NCI-H2227 (cell line): ENCODE measurements at regions not wholly inside any gene's neighbourhood (a gene's known extent, or its start where the extent isn't known, plus 50 kb on each side); places are given as distances from the start of the nearest gene placed in this dataset.
A peak's percentile ranks its signal among the peaks of the same experiment; 100 is the strongest.

Source experiments
- DNase-seq: peaks from one replicate; lab custom pipeline; 2025; ENCODE audit not compliant: unreplicated experiment; lab: John Stamatoyannopoulos, UW

DNA sequence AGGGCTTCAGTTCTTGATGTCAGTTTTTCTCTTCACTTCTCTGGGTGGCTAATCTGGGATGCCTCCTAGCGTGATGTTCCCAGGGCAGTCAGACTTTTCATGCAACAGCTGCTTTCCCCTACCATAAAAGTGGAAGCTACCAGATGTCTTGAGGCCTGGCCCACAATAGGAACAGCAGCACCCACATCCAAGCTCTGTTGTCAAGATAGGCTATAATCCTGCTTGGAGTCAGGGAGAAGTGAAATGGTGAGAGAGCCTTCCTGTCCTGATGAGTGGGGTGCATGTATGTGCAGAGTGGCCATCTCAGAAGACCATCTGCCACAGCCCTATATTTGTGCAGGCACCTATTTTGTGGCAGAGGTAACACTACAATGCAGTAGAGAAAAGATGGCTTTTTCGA, 108.0 kb downstream of the HTR5A start:
- no peak for DNase-seq

DNA sequence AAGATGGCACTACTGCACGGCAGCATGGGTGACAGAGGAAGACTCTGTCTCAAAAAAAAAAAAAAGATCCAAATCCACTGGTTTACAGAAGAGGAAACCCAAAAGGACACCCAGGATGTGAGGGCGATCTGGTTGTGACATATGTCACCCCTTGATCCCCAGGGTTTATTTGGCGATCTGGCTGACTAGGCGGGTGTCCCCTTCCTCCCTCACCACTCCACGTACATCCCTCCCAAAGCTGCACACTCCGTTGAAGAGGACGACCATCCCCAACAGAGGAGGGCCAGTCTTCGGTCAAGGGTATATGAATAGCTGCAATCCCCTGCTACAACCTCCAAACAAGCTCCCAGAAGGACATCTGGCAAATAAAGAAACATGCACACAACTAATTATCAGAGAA, 111.6 kb downstream of the HTR5A start:
- no peak for DNase-seq

DNA sequence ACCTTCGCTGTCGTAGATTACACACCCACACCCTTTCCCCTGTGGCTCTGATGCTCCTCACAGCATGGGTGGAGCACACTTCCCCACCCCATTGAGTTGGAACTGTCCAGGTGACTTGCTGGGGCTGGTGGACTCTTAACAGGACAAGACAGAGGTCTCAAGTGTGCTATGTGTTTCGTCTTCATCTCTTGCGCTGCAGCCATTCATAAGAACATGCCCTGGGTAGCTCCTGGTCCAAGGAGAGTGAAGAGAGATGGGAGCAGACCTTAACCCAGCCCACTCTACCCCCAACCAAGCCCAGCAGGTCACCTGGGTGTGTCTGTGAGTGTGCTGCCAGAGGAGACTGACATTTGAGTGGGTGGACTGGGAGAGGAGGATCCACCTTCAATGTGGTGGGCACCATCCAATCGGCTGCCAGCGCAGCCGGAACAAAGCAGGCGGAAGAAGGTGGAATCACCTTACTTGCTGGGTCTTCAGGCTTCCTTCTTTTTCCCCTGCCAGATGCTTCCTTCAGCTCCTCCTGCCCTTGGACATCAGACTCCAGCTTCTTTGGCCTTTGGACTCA, 112.4 kb downstream of the HTR5A start:
- no peak for DNase-seq

DNA sequence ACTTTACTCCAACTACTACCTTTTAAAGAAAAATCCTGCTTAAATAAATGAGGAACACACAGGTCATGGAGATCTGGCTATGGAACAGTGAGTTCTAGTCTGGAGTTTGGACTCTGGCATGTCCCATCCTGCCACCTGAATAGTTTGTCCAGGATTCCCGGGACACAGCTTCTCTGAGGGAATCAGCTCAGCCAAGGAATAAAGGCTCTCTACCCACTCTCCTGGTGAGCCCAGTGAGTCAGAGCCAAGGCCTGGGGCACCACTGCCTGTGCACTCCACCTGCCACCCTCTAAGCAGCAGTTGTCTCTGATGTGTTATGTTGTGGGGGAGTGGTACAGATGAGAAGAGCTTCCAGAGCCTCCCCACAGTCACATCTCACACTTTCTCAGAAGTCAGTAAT, 113.5 kb downstream of the HTR5A start:
- DNase-seq = no peak

DNA sequence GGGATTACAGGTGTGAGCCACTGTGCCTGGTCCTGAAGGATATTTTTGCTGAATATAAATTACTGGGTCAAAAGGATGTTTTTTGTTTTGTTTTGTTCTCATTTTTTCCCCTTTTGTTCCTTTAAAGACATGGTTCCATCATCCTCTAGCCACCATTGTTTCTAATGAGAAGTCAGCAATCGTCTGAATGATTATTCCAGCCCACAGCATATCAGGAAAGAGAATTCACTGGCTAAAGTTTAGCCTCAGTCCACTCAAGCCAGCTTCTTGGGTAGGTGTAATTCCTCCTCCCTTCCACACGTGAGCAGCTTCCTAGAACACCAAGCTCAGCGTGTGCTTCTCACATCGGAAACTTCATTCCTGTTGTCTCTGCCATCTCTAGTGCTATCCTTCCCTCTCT, 112.8 kb upstream of the INSIG1 start:
- DNase-seq = no peak

DNA sequence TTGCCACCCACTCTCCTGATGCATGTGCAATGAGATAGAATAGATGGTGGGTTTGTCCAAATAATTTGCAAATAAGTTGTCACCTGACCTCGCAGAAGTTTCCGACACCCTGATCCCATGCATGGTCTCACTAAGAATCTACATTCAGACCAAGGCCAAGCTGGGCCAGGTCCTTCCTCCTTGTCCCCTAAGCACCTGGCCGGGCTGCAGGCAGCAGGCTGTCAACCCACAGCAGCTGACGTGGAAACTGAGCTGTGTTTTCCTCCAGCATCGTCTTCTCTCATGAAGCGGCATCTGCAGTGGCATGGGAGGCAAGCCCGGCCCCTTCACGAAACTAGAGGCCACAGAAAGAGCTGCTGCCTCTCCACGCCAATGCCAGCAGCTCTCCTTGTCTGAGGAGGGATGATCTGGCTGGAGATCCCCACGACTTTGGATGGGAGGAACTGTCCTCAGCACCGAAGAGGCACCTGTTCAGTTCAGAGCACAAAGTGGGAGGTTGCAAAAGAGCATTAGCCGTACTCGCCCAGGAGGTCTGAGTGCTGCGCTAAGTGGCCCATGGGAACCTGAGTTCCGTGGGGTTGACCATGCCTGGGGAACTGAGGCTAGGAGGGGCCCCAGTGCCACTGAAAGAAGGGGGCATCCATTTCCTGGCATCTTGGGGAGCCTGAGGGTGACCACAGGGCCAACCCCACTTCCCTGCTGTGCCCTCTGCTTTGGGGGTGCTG, 110.5 kb upstream of the INSIG1 start:
- DNase-seq = no peak

DNA sequence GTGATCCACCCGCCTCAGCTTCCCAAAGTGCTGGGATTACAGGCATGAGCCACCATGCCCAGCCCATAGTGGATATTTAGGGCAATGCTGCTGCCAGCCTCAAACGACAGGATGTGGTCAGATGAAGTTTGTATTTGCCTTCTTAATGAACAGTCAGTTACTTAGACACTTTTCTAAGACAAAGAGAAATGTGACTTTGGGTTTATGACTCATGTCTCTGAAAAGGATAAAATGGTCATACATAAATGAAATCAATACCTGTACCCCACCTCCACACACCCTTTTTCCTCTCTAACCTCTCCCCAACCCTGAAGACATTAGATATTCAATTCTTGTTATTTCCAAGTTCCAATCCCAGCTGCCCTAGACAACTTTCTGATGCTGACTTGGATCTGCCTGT, 109.3 kb upstream of the INSIG1 start:
- no peak for DNase-seq

DNA sequence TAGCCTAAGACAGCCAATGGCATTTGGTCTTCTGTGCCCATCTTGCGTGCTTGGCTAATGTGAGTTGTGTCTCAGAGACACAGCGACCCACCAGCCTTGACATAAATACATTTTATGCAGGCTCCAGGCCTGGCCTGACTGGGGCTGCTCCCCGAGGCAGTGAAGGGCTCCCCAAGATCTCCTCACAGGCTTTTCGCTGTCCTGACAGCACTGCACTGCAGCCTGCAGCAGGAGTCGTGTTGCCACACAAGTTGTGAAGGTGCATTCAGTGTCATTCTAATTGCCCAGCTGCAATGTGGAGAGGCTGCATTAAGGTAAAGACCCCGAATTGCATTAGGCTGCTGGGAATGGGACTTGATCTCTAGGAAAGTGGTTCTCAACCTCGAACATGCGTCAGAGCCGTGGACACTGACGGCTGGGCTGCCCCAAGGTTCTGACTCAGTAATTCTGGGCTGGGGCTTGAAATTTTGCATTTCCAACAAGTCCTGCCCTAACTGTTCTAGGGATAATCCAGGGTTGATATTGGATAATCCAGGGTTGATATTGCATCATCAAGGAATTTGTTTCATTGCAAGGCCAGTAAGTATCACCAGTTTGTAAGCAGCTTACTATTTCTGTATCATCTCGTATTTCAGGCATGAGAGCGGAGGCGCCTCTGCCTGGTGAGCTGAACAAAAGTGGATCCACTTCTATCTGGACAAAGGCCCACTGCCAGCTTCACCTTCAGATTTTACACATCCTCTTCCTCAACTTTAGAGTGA, 108.7 kb upstream of the INSIG1 start:
- no peak for DNase-seq

DNA sequence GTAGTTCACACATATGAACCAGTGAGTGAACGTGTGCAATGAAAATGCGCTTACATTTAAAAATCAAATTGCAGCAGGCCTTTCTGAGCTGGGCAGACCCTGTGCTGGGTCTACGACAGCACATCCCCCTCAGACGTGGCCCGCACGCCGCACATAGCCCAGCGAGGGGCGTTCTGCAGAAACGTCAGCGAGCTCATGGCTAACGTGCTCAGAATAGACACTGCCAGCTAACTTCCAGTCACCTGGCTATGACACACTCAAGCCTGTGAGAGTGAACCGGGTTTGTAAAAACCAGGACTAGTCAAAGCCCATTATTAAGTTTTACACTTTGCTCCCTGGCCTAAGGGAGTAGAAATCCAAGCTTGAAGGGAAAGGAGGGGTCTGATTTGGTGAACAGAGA, 108.1 kb upstream of the INSIG1 start:
- DNase-seq = no peak

DNA sequence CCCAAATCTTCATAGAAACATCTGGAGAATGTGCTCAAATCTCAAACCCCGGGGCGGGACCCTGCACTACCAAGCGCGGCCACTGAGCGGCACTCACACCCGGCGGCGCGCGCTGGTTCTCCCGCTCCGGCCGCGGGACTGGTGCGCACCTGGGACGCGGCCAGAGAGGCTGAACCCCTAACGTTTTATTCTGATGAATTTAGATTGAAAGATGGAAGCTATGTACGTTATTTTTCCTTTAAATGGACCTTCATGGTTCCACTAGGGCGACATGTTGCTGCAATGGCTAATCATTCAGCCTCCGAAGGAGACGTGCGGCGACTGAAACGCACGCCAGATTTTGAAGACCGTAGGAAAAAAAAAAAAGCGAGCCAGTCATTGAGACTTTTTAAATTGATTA, 107.0 kb upstream of the INSIG1 start:
- DNase-seq = peak; percentile 51

DNA sequence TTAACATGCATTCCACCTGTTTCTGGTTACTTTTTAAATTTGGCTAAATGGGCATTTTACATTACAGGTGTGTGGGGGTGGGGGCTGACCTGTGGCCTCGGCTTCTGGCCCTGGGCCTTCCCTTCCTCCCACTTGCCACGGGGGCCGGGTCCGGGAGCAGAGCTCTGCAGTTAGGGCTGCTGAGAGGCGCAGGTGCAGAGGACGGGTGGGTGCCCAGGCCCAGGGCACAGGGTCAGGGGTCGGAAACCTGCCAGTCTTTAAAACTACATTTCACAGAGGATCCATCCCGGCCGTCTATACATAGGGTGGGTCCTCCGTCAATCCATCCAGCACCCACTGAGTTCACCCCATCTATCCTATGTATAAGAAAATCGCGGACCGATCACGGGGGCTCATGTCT, 106.5 kb upstream of the INSIG1 start:
- DNase-seq = no peak

DNA sequence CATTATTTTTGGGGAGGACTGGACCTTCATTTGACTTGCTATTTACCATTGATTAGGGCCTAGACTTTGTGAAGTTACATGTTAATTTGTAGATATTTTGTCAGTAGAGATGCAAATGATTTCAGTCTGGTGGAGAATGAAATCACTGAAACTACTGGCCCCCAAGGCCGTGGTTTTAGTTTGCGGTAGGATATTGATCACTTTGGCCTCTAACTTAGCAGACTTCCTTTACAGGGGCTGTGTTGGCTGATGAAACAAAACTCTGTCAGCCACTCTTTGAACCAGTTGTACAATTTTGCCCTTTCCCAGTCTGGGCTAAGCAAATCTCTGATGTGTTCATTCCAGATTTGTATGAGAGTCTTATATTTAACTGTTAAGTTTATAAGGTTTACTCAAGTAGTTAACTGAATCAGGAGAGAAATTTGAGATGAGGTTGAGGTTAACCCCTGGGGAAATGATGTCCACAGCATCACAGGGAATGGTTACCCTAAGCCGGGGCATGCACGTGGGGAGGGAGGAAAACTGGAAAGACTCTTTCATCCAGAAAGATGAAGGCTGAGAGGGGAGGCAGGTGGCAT, 105.7 kb upstream of the INSIG1 start:
- no peak for DNase-seq

DNA sequence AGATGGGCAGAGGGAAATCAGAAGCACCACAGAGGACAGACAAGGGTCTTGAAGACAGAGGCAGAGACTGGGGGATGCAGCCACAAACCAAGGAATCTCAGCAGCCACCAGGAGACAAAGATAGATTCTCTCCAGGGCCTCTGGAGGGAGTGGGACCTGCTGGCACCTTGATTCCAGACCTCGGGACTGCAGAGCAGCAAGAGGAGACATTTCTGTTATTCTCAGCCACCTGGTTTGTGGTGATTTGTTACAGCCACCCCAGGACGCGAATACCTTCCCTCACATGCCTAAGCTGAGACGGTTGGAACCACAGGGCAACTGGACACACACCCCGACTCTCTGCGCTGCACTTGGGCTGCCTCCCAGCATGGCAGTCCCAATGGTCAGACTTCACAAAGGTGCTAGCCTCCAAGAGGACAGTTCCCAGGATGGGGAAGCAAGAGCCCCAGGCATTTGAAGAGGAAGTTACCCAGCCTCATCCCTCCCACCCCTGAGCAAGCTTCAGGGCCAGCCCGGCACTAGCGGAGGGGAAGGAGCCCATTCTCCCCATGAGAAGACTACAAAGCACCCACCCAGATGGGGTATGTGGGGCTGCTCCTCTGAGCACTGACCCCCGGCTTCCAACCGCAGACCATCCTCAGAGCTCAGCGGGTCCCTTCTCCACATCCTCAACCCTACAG, 104.6 kb upstream of the INSIG1 start:
- DNase-seq = no peak

DNA sequence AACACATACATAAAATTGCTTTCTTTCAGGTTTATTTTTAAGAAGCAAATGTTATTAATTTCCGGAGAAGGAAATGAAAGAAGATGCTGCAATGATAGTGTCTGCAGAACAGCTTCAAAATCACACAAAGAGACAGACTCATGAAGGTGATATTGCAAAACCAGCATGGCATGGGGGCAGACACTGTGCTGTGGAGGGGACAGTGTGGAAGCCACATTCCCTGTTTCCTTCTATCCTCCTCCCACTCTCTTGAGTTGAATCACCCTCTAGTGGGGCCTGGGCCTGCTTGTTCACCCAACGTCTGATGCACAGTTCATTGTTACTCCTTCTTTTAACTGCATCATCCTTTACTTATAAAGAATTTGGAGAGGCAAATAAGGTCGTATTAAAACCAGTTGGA, 104.0 kb upstream of the INSIG1 start:
- DNase-seq = no peak

DNA sequence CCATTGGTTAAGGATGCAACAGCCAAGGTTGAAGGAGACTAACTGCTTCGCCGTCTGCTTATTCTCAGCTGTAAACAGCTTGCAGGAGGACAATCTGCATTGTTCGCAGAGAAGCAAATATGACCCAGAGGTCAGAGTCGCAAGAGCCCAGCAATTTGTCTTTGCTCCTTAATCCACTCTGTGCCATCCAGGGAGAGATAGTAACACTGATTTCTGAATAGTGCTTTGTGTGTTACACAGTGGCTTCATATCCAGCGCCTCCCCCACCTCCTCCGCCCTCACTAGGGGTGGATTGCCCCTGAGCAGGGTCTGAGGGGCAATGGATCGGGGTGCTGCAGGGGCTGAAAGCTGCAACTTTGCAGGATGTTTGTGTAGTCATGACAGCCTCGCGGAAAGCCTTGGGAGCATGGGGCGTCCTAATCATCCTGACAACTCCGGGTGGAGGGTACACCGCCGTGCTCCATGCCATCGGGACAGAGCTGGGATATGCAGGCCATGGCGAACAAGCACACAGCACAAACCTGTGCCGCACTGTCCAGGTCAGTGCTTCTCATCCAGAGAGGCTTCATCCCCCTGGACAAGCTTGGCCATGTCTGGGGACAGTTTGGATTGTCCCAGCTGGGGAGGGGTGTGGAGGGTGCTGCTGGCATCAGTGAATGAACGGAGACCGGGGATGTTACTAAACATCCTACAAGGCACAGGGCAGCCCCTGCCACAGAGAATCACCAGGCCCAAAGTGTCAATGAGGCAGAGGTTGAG, 103.1 kb upstream of the INSIG1 start:
- DNase-seq = peak; percentile 73

DNA sequence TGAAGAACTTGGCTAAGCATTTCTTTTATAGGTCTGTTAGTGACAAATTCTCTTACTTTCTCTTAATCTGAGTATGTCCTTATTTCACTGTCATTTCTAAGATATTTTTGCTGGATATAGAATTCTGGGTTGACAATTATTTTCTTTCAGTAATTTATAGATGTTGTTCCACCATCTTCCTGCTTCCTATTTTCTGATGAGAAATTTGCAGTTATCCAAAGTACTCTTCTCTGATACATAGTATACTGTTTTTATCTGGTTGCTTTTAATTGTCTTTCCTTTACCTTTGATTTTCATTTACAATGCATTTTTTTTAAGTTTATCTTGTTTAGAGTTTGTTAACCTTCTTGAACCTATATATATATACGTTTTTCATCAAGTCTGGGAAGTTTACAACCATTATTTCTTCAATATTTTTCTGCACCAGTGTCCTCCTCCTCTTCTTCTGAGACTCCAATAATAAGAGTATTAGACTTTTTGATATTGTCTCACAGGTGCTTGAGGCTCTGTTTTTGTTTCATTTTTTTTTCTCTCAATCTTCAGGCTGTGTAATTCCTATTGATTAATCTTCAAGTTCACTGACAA, 101.6 kb upstream of the INSIG1 start:
- DNase-seq = no peak

DNA sequence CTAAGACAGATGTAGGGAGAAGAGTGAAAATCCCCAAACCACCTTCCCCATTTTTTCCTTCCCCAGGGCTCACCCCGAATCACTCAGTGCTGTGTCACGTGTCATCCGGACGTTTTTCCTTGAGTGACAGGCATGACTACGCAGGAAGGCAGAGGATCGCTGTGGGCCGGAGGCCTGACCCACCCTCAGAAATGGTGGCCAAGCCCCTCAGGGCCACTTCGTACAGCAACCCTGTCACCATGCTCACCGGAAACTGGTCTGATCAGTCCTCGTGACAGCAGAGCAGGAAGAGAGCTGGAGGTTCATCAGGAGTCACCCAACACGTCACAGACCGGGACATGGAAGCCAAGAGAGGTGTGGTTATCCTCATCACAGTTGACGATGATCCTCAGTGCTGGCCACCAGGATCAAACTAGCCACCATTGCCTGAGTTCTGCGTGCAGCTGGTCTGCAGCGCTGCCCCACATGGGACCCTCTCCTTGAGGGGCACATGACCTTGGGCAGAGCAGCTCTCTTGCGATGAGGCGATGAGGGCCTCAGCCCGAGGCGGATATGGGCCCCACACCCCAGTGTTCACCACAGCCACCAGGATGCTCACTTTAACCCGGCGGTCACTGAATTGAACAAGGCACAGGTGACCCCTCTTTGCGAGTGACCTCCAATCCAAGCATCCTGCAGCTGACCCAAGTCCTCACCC, 99.3 kb upstream of the INSIG1 start:
- no peak for DNase-seq

DNA sequence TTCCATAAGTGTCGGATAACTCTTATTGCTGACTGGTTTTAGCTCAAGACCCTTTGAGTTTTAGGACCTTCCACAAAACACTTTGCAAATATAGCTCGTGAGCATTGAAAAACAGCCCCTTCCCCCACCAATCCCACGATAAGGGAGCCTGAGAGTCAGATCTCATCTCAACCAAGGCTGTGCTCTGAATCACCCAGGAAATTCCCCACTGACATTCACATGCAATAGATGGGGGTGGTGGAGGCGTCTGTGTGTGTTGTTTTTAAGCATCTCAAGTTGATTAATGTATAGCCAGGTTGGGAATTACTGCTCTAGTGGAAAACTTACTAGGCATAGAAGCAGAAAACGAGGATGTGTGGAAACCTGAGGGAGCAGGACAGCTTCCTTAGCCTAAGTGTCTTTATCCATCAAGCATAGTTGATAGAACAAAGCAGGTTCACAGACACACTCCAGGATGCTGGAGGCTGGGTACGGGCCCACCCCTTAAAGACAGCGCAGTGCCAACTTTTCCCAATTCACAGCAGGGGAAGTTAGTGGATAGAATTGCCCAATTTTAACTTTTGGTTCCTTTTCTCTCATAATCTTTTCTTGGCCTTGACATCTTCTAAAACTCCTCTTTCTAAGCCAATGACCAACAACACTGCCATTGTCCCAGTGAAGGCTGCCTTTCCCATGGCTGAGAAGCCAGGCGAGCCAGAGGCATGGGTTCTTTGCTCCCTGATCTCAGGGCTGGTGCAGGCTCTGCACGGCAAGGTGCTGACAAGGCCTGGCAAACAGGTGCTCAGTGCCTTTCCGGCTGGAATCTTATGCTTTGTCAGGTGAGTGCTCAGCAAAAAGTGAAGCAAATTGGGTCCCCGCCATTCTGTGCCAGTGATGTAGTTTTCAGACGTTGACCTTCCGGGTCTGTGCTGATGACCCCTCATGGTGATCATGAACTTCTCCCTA, 98.5 kb upstream of the INSIG1 start:
- no peak for DNase-seq
